Kidney epithelial cell (primary cell): ENCODE measurements at regions not wholly inside any gene's neighbourhood (a gene's known extent, or its start where the extent isn't known, plus 50 kb on each side); places are given as distances from the start of the nearest gene placed in this dataset.

ENCODE experiments used
- DNase-seq: peaks from one replicate; pipeline ENCODE4 v3.0.0-alpha.2; 2010; ENCODE audit warnings: low read depth
- H3K27me3 ChIP-seq: 2 replicates; pipeline ENCODE4 v1.6.0; 2011; ENCODE audit warnings: low read length; ENCODE audit not compliant: control insufficient read depth, insufficient read depth
- H3K36me3 ChIP-seq: 2 replicates; pipeline ENCODE4 v1.5.1; 2011; ENCODE audit warnings: low read length; ENCODE audit not compliant: control insufficient read depth, insufficient read depth
- H3K4me3 ChIP-seq: 2 replicates; pipeline ENCODE4 v1.5.1; 2011; ENCODE audit warnings: low read depth, mild to moderate bottlenecking, control low read depth, low read length
- CTCF ChIP-seq: IDR thresholded peaks from 2 replicates; pipeline ENCODE4 v1.5.1; 2011; ENCODE audit warnings: mild to moderate bottlenecking, moderate library complexity, low read length, control low read depth, inconsistent platforms; ENCODE audit not compliant: insufficient read depth, poor library complexity, severe bottlenecking

GRCh38 chr5:124599028-124599973 is 147.1 kb downstream of the ZNF608 start:
- peak; percentile 94 for DNase-seq
- H3K4me3 ChIP-seq = no peak overlapping the region
- no peak for TF ChIP-seq CTCF
- no peaks in the 10 kb centered on the region for H3K27me3 ChIP-seq
- H3K36me3 ChIP-seq = no peaks in the 10 kb centered on the region

GRCh38 chr5:124596595-124597421 is 149.6 kb downstream of the ZNF608 start:
- no peaks in the 10 kb centered on the region for H3K36me3 ChIP-seq
- TF ChIP-seq CTCF = no peak
- DNase-seq = peak; percentile 96
- H3K27me3 ChIP-seq = no peaks in the 10 kb centered on the region
- H3K4me3 ChIP-seq = no peak overlapping the region

- no peak for DNase-seq
- no peak overlapping the region for H3K4me3 ChIP-seq
- no peaks in the 10 kb centered on the region for H3K36me3 ChIP-seq
- H3K27me3 ChIP-seq = no peaks in the 10 kb centered on the region
- TF ChIP-seq CTCF = no peak
Observed at GRCh38 chr5:124593952-124594351, 152.5 kb downstream of the ZNF608 start.

GRCh38 chr5:124592891-124593290 is 153.5 kb downstream of the ZNF608 start:
- Histone ChIP-seq H3K4me3 (no peak overlapping the region), H3K36me3 (no peaks in the 10 kb centered on the region), H3K27me3 (no peaks in the 10 kb centered on the region)
- DNase-seq = no peak
- TF ChIP-seq CTCF = no peak

GRCh38 chr5:124591583-124591982 is 154.9 kb downstream of the ZNF608 start:
- no peak for TF ChIP-seq CTCF
- H3K4me3 ChIP-seq = no peak overlapping the region
- no peak for DNase-seq

More at GRCh38 chr5:124591583-124591982, 154.9 kb downstream of the ZNF608 start:
- Histone ChIP-seq H3K36me3 (no peaks in the 10 kb centered on the region), H3K27me3 (no peaks in the 10 kb centered on the region)
